Right lobe of liver (tissue), 6 donors: ENCODE measurements at regions not wholly inside any gene's neighbourhood (a gene's known extent, or its start where the extent isn't known, plus 50 kb on each side); places are given as distances from the start of the nearest gene placed in this dataset.

Experiments
- ATAC-seq, 4 donors: fragments of 200-7000 bp; cut with Tn5 transposase; one replicate each; pipeline ENCODE4 v1.9.1; 2020; ENCODE audit warnings: mild to moderate bottlenecking in 4 of 4, moderate library complexity in 4 of 4
- DNase-seq, 3 donors: peaks; one replicate each; pipeline ENCODE4 v3.0.0-alpha.2; 2020
- H3K27ac ChIP-seq, 3 donors: fragments of 200-600 bp; one replicate each; pipeline ENCODE4 v1.8.0; 2022
- H3K27me3 ChIP-seq, 2 donors: fragments of 200-600 bp; one replicate each; pipeline ENCODE4 v1.8.0; 2022
- H3K36me3 ChIP-seq, 4 donors: fragments of 200-600 bp; sonication (generic) in 1 of 4; one replicate each; pipeline versions ENCODE4 v1.5.1 to v1.8.0; 2017 to 2022; ENCODE audit warnings: control low read depth in 1 of 4
- H3K4me1 ChIP-seq, 4 donors: fragments of 200-600 bp; sonication (generic) in 1 of 4; one replicate each; pipeline versions ENCODE4 v1.5.1 to v1.8.0; 2017 to 2022; ENCODE audit warnings: control low read depth in 1 of 4
- H3K4me3 ChIP-seq, 3 donors: fragments of 200-600 bp; one replicate each; pipeline ENCODE4 v1.8.0; 2022
- H3K9me3 ChIP-seq, 4 donors: fragments of 200-600 bp; sonication (generic) in 1 of 4; one replicate each; pipeline versions ENCODE4 v1.5.1 to v1.8.0; 2017 to 2022; ENCODE audit warnings: control low read depth in 1 of 4
- CTCF ChIP-seq, 4 donors: fragments of 200-600 bp in 3 of 4; fragments of 450-650 bp in 1 of 4; IDR thresholded peaks; one replicate each; pipeline versions ENCODE4 v1.5.1 to v1.8.0; 2016 to 2022; ENCODE audit warnings: antibody characterized with exemption in 4 of 4, mild to moderate bottlenecking in 2 of 4
- POLR2A ChIP-seq: fragments of 450-650 bp; IDR thresholded peaks from one replicate; pipeline ENCODE4 v1.6.1; 2017; ENCODE audit warnings: antibody characterized with exemption, mild to moderate bottlenecking
- WGBS: methylation state at CpG from one replicate; pipeline ENCODE4 v1.1.6; 2018; ENCODE audit warnings: low coverage, low lambda C conversion rate; ENCODE audit not compliant: insufficient coverage; ENCODE audit errors: missing lambda C conversion rate; 5-methylcytosine and 5-hydroxymethylcytosine counted together
- intact Hi-C, 2 donors: fragments of 100-400 bp; cut with DNase I; formaldehyde crosslinking; loops; one replicate each; pipeline versions ENCODE4 v1.11.2 to v1.14.1; 2022
- donor health status: DM: no; HTN: yes; CAD: no.
- donor health status: DM: no; HTN: no; CAD: no.
- donor health status: DM: no; HTN: no; CAD: no.
- donor health status: DM: no; HTN: yes; CAD: no.
- donor health status: DM: no; HTN: yes; CAD: no.

DNA sequence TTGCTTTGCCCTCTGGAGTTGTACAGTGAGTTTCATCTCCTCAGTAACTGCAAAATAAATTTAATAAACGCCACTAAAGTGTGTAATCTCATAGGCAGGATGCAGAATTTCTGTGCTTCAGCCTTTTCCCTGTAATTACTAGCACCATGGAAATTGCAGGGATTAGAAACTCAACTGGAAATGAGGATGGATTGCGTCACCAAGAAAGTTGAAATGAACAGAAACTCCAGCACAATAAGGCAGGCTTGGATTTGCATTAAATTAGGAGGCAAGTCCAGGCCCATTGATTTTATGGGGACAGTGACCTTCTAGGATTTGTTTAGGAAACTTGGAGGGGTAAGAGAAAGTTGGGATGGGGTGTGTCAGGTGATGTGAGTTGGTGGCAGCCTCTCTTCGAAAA, 197.5 kb downstream of the PTPRU start:
- WGBS = 65% methylated on average over 3 of the region's 3 CpGs
- Histone ChIP-seq H3K4me3 (no peak overlapping the region), H3K36me3 (no peaks in the 10 kb centered on the region), H3K4me1 (no peaks in the 10 kb centered on the region), H3K27me3 (no peaks in the 10 kb centered on the region), H3K9me3 (no peaks in the 10 kb centered on the region), H3K27ac (no peak overlapping the region)
- ATAC-seq (no peak), DNase-seq (no peak)
- no peak for TF ChIP-seq POLR2A
- TF ChIP-seq CTCF (IDR thresholded peaks at IDR 0.05) = no peak
- intact Hi-C loops = no loop called here

GRCh38 chr1:29431138-29431537, 194.8 kb downstream of the PTPRU start:
- intact Hi-C loops = no loop called here
- DNase-seq (peak in 1 of 3 donors; percentile 2), ATAC-seq (no peak)
- Histone ChIP-seq H3K27me3 (no peaks in the 10 kb centered on the region), H3K27ac (no peak overlapping the region), H3K4me1 (no peaks in the 10 kb centered on the region), H3K36me3 (no peaks in the 10 kb centered on the region), H3K9me3 (no peaks in the 10 kb centered on the region), H3K4me3 (no peak overlapping the region)
- TF ChIP-seq CTCF (IDR thresholded peaks at IDR 0.05) = no peak
- no peak for TF ChIP-seq POLR2A
- 46% methylated on average over 3 of the region's 3 CpGs for WGBS

- H3K9me3 ChIP-seq = no peaks in the 10 kb centered on the region
- TF ChIP-seq POLR2A = no peak
- no peak for TF ChIP-seq CTCF (IDR thresholded peaks at IDR 0.05)
- peaks cover 0 to 6% (median 0%) of the 10 kb centered on the region in 4 donors for H3K4me1 ChIP-seq
- intact Hi-C loops = no loop called here
- no peaks in the 10 kb centered on the region for H3K36me3 ChIP-seq
- no peak for ATAC-seq
- 71% methylated on average over 2 of the region's 2 CpGs for WGBS
- no peak overlapping the region for H3K4me3 ChIP-seq
- no peaks in the 10 kb centered on the region for H3K27me3 ChIP-seq
- H3K27ac ChIP-seq = no peak overlapping the region
- no peak for DNase-seq
These were observed 193.3 kb downstream of the PTPRU start for GRCh38 chr1:29429656-29430055.

GRCh38 chr1:29428997-29429396, 192.7 kb downstream of the PTPRU start:
- H3K4me1 ChIP-seq = peaks cover 0 to 6% (median 0%) of the 10 kb centered on the region in 4 donors
- 42% methylated on average over 4 of the region's 4 CpGs for WGBS
- H3K27ac ChIP-seq = no peak overlapping the region
- no peaks in the 10 kb centered on the region for H3K9me3 ChIP-seq
- ATAC-seq (no peak), DNase-seq (no peak)
- intact Hi-C loops = no loop called here
- no peak for TF ChIP-seq CTCF (IDR thresholded peaks at IDR 0.05)
- TF ChIP-seq POLR2A = no peak
- H3K36me3 ChIP-seq = no peaks in the 10 kb centered on the region
- no peak overlapping the region for H3K4me3 ChIP-seq
- no peaks in the 10 kb centered on the region for H3K27me3 ChIP-seq

GRCh38 chr1:29428280-29428615, 191.9 kb downstream of the PTPRU start:
- H3K27me3 ChIP-seq = no peaks in the 10 kb centered on the region
- DNase-seq = no peak

More at GRCh38 chr1:29428280-29428615, 191.9 kb downstream of the PTPRU start:
- Histone ChIP-seq H3K4me3 (no peak overlapping the region), H3K4me1 (peaks cover 0 to 6% (median 0%) of the 10 kb centered on the region in 4 donors), H3K27ac (no peak overlapping the region), H3K36me3 (no peaks in the 10 kb centered on the region), H3K9me3 (no peaks in the 10 kb centered on the region)
- TF ChIP-seq CTCF (IDR thresholded peaks at IDR 0.05) = no peak
- no peak for TF ChIP-seq POLR2A
- intact Hi-C loops = no loop called here
- 86% methylated on average over 2 of the region's 4 CpGs for WGBS
- no peak for ATAC-seq
